Renal pelvis (tissue), 1 donor: ENCODE measurements at regions not wholly inside any gene's neighbourhood (a gene's known extent, or its start where the extent isn't known, plus 50 kb on each side); places are given as distances from the start of the nearest gene placed in this dataset.
A peak's percentile ranks its signal among the peaks of the same experiment; 100 is the strongest.

Experiments used
- DNase-seq: peaks from one replicate; pipeline ENCODE4 v3.0.0-alpha.2; 2013

DNA sequence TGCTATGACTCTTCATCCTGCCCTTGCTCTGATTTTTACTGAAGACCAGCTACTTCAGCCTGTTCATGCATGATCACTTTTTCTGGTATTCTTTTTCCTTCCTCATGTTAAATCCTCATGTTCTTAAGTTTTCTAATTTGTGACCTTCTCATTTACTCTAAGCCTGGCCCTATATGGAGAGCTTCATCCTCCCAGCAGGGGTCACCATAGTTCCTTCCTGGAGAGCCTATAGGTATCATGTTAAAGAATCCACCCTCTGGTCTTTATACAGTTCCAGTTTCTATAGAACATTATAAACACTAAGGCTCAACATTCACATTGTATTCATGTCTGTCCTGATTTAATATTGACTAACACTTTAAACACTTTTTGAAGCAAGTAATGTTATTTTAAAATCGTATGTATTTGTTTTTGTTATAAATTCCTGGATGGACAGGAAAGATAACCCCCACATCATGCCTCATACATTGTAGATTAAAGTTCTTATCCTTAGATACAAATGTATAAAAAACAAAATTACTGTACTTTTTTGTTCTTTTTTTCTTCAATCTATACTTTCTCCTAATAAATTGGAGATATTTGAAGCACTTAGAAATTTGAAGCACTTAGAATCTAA lies 53.8 kb upstream of the OTUD4 start:
- peak; percentile 69 for DNase-seq

DNA sequence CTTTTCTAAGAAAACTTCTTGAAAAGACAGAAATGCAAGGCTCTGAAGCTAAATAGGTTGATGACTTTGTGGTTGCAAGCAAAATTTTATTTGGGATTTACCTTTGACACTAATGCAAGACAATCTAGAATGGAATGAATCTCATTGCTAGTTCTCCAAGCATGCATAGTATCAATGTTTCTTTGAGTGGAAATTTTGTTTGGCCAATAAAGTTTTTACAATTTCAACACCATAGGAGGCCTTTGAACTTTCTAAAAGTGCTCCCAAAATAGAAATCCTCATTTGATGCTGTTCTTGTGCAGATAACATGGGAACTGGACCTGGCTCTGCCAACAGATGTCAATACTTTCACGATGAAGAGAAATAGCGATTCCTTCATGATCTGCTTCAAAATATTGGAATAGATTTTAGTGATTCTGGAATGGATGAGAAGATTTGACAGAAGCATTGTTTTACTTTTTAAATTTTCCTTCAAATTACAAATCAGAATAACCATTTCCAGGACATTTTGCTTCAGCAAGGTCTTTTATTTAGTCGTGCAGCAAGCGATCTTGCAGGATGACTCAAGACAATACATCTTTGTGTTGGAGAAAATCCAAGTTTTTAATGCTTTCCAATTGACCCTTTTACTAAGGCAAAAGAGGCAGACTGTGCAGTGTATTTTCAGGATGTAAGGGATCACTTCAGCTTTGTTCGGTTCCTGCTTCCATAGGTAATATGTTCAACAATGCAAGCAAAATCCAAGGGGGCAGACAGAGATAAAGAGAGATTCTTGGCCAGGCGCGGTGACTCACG lies 51.7 kb upstream of the OTUD4 start:
- DNase-seq, result no peak

DNA sequence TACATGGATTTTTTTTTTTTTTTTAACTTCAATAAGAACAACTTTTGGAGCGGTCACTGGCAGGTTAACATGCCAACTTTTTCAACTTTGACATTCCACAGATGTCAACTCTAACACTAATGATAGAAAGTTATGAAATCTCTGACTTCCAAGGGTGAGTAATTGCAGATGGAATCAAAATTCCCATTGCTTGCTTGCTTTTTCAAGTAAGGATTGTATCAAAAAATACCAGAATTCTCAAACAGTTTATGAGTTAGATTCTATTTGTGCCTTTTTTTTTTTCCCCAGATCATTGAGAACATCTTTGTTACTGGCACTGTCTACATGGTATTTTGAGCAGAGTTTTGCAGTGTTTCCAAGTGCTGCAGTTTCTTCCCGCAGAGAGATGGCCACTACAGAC lies 50.3 kb upstream of the OTUD4 start:
- no peak for DNase-seq
